ENCODE measurements at regions not wholly inside any gene's neighbourhood (a gene's known extent, or its start where the extent isn't known, plus 50 kb on each side); places are given as distances from the start of the nearest gene placed in this dataset.

GRCh38 chr20:12763406-12763805 is 245.4 kb upstream of the SPTLC3 start:
- Histone ChIP-seq H3K4me3 (ENCODE audit: low read depth in 1 of 2, low read length in 2 of 2) (no peak overlapping the region), H3K27ac (ENCODE audit: low read depth in 2 of 2, low read length in 1 of 2) (no peak overlapping the region), H3K27me3 (ENCODE audit: control insufficient read depth in 1 of 2, insufficient read depth in 2 of 2, low read length in 2 of 2) (no peaks in the 10 kb centered on the region), H3K9me3 (ENCODE audit: control insufficient read depth in 2 of 2, insufficient read depth in 1 of 2, low read depth in 1 of 2, low read length in 1 of 2) (peaks cover 0 to 2% of the 10 kb centered on the region in 2 donors), H3K4me1 (ENCODE audit: control insufficient read depth in 2 of 2, insufficient read depth in 2 of 2, low read length in 1 of 2) (no peaks in the 10 kb centered on the region), H3K36me3 (ENCODE audit: control insufficient read depth in 2 of 2, insufficient read depth in 2 of 2, low read length in 1 of 2) (no peaks in the 10 kb centered on the region)
- WGBS, 2 donors: 69 to 90% methylated on average over 1 of the region's 1 CpG

GRCh38 chr20:12764053-12764452 is 244.7 kb upstream of the SPTLC3 start:
- Histone ChIP-seq H3K36me3 (ENCODE audit: control insufficient read depth in 2 of 2, insufficient read depth in 2 of 2, low read length in 1 of 2) (no peaks in the 10 kb centered on the region), H3K27me3 (ENCODE audit: control insufficient read depth in 1 of 2, insufficient read depth in 2 of 2, low read length in 2 of 2) (no peaks in the 10 kb centered on the region), H3K4me3 (ENCODE audit: low read depth in 1 of 2, low read length in 2 of 2) (no peak overlapping the region), H3K4me1 (ENCODE audit: control insufficient read depth in 2 of 2, insufficient read depth in 2 of 2, low read length in 1 of 2) (no peaks in the 10 kb centered on the region), H3K27ac (ENCODE audit: low read depth in 2 of 2, low read length in 1 of 2) (no peak overlapping the region), H3K9me3 (ENCODE audit: control insufficient read depth in 2 of 2, insufficient read depth in 1 of 2, low read depth in 1 of 2, low read length in 1 of 2) (peaks cover 0 to 3% of the 10 kb centered on the region in 2 donors)
- 61 to 76% methylated on average over 5 of the region's 5 CpGs for WGBS, 2 donors

- no peaks in the 10 kb centered on the region for H3K4me1 ChIP-seq (ENCODE audit: control insufficient read depth in 2 of 2, insufficient read depth in 2 of 2, low read length in 1 of 2)
- H3K4me3 ChIP-seq (ENCODE audit: low read depth in 1 of 2, low read length in 2 of 2): no peak overlapping the region
- peaks cover 0 to 3% of the 10 kb centered on the region in 2 donors for H3K9me3 ChIP-seq (ENCODE audit: control insufficient read depth in 2 of 2, insufficient read depth in 1 of 2, low read depth in 1 of 2, low read length in 1 of 2)
- H3K36me3 ChIP-seq (ENCODE audit: control insufficient read depth in 2 of 2, insufficient read depth in 2 of 2, low read length in 1 of 2): no peaks in the 10 kb centered on the region
- WGBS, 2 donors: 0 to 37% methylated on average over 1 of the region's 1 CpG
- H3K27me3 ChIP-seq (ENCODE audit: control insufficient read depth in 1 of 2, insufficient read depth in 2 of 2, low read length in 2 of 2): no peaks in the 10 kb centered on the region
- no peak overlapping the region for H3K27ac ChIP-seq (ENCODE audit: low read depth in 2 of 2, low read length in 1 of 2)
These were observed 243.9 kb upstream of the SPTLC3 start for GRCh38 chr20:12764851-12765250.

GRCh38 chr20:12773936-12774335 is 234.8 kb upstream of the SPTLC3 start:
- Histone ChIP-seq H3K9me3 (ENCODE audit: control insufficient read depth in 2 of 2, insufficient read depth in 1 of 2, low read depth in 1 of 2, low read length in 1 of 2) (no peaks in the 10 kb centered on the region), H3K4me1 (ENCODE audit: control insufficient read depth in 2 of 2, insufficient read depth in 2 of 2, low read length in 1 of 2) (no peaks in the 10 kb centered on the region), H3K4me3 (ENCODE audit: low read depth in 1 of 2, low read length in 2 of 2) (no peak overlapping the region), H3K27me3 (ENCODE audit: control insufficient read depth in 1 of 2, insufficient read depth in 2 of 2, low read length in 2 of 2) (no peaks in the 10 kb centered on the region), H3K36me3 (ENCODE audit: control insufficient read depth in 2 of 2, insufficient read depth in 2 of 2, low read length in 1 of 2) (no peaks in the 10 kb centered on the region), H3K27ac (ENCODE audit: low read depth in 2 of 2, low read length in 1 of 2) (no peak overlapping the region)
- WGBS, 2 donors: 76 to 83% methylated on average over 2 of the region's 2 CpGs

GRCh38 chr20:12775041-12775440 is 233.7 kb upstream of the SPTLC3 start:
- H3K9me3 ChIP-seq (ENCODE audit: control insufficient read depth in 2 of 2, insufficient read depth in 1 of 2, low read depth in 1 of 2, low read length in 1 of 2): no peaks in the 10 kb centered on the region
- WGBS, 2 donors: 53 to 56% methylated on average over 5 of the region's 5 CpGs

GRCh38 chr20:12777016-12777415 is 231.8 kb upstream of the SPTLC3 start:
- WGBS, 2 donors: 92 to 95% methylated on average over 5 of the region's 5 CpGs
- no peaks in the 10 kb centered on the region for H3K36me3 ChIP-seq (ENCODE audit: control insufficient read depth in 2 of 2, insufficient read depth in 2 of 2, low read length in 1 of 2)
- no peaks in the 10 kb centered on the region for H3K9me3 ChIP-seq (ENCODE audit: control insufficient read depth in 2 of 2, insufficient read depth in 1 of 2, low read depth in 1 of 2, low read length in 1 of 2)
- H3K27ac ChIP-seq (ENCODE audit: low read depth in 2 of 2, low read length in 1 of 2): no peak overlapping the region
- H3K4me3 ChIP-seq (ENCODE audit: low read depth in 1 of 2, low read length in 2 of 2): no peak overlapping the region
- H3K27me3 ChIP-seq (ENCODE audit: control insufficient read depth in 1 of 2, insufficient read depth in 2 of 2, low read length in 2 of 2): no peaks in the 10 kb centered on the region
- no peaks in the 10 kb centered on the region for H3K4me1 ChIP-seq (ENCODE audit: control insufficient read depth in 2 of 2, insufficient read depth in 2 of 2, low read length in 1 of 2)

More at GRCh38 chr20:12775041-12775440, 233.7 kb upstream of the SPTLC3 start:
- no peaks in the 10 kb centered on the region for H3K4me1 ChIP-seq (ENCODE audit: control insufficient read depth in 2 of 2, insufficient read depth in 2 of 2, low read length in 1 of 2)
- no peaks in the 10 kb centered on the region for H3K36me3 ChIP-seq (ENCODE audit: control insufficient read depth in 2 of 2, insufficient read depth in 2 of 2, low read length in 1 of 2)
- H3K4me3 ChIP-seq (ENCODE audit: low read depth in 1 of 2, low read length in 2 of 2): no peak overlapping the region
- H3K27ac ChIP-seq (ENCODE audit: low read depth in 2 of 2, low read length in 1 of 2): no peak overlapping the region
- H3K27me3 ChIP-seq (ENCODE audit: control insufficient read depth in 1 of 2, insufficient read depth in 2 of 2, low read length in 2 of 2): no peaks in the 10 kb centered on the region

- Histone ChIP-seq H3K36me3 (ENCODE audit: control insufficient read depth in 2 of 2, insufficient read depth in 2 of 2, low read length in 1 of 2) (no peaks in the 10 kb centered on the region), H3K9me3 (ENCODE audit: control insufficient read depth in 2 of 2, insufficient read depth in 1 of 2, low read depth in 1 of 2, low read length in 1 of 2) (no peaks in the 10 kb centered on the region), H3K27me3 (ENCODE audit: control insufficient read depth in 1 of 2, insufficient read depth in 2 of 2, low read length in 2 of 2) (peaks cover 0 to 2% of the 10 kb centered on the region in 2 donors), H3K4me3 (ENCODE audit: low read depth in 1 of 2, low read length in 2 of 2) (no peak overlapping the region), H3K27ac (ENCODE audit: low read depth in 2 of 2, low read length in 1 of 2) (no peak overlapping the region), H3K4me1 (ENCODE audit: control insufficient read depth in 2 of 2, insufficient read depth in 2 of 2, low read length in 1 of 2) (no peaks in the 10 kb centered on the region)
- WGBS, 2 donors: 83 to 85% methylated on average over 5 of the region's 5 CpGs
These were observed 222.5 kb upstream of the SPTLC3 start for GRCh38 chr20:12786276-12786675.

- Histone ChIP-seq H3K9me3 (ENCODE audit: control insufficient read depth in 2 of 2, insufficient read depth in 1 of 2, low read depth in 1 of 2, low read length in 1 of 2) (no peaks in the 10 kb centered on the region), H3K36me3 (ENCODE audit: control insufficient read depth in 2 of 2, insufficient read depth in 2 of 2, low read length in 1 of 2) (no peaks in the 10 kb centered on the region), H3K27ac (ENCODE audit: low read depth in 2 of 2, low read length in 1 of 2) (no peak overlapping the region), H3K27me3 (ENCODE audit: control insufficient read depth in 1 of 2, insufficient read depth in 2 of 2, low read length in 2 of 2) (peaks cover 0 to 2% of the 10 kb centered on the region in 2 donors), H3K4me3 (ENCODE audit: low read depth in 1 of 2, low read length in 2 of 2) (no peak overlapping the region), H3K4me1 (ENCODE audit: control insufficient read depth in 2 of 2, insufficient read depth in 2 of 2, low read length in 1 of 2) (no peaks in the 10 kb centered on the region)
- WGBS, 2 donors: 65 to 72% methylated on average over 8 of the region's 8 CpGs
These were observed 220.0 kb upstream of the SPTLC3 start for GRCh38 chr20:12788632-12789299.

GRCh38 chr20:12790859-12791258 is 217.9 kb upstream of the SPTLC3 start:
- Histone ChIP-seq H3K4me1 (ENCODE audit: control insufficient read depth in 2 of 2, insufficient read depth in 2 of 2, low read length in 1 of 2) (no peaks in the 10 kb centered on the region), H3K4me3 (ENCODE audit: low read depth in 1 of 2, low read length in 2 of 2) (no peak overlapping the region), H3K9me3 (ENCODE audit: control insufficient read depth in 2 of 2, insufficient read depth in 1 of 2, low read depth in 1 of 2, low read length in 1 of 2) (no peaks in the 10 kb centered on the region), H3K27me3 (ENCODE audit: control insufficient read depth in 1 of 2, insufficient read depth in 2 of 2, low read length in 2 of 2) (peaks cover 0 to 2% of the 10 kb centered on the region in 2 donors), H3K27ac (ENCODE audit: low read depth in 2 of 2, low read length in 1 of 2) (no peak overlapping the region), H3K36me3 (ENCODE audit: control insufficient read depth in 2 of 2, insufficient read depth in 2 of 2, low read length in 1 of 2) (no peaks in the 10 kb centered on the region)
- WGBS, 2 donors: 70 to 78% methylated on average over 1 of the region's 1 CpG

GRCh38 chr20:12798286-12798685 is 210.5 kb upstream of the SPTLC3 start:
- H3K9me3 ChIP-seq (ENCODE audit: control insufficient read depth in 2 of 2, insufficient read depth in 1 of 2, low read depth in 1 of 2, low read length in 1 of 2): no peaks in the 10 kb centered on the region
- H3K4me1 ChIP-seq (ENCODE audit: control insufficient read depth in 2 of 2, insufficient read depth in 2 of 2, low read length in 1 of 2): no peaks in the 10 kb centered on the region
- no peaks in the 10 kb centered on the region for H3K27me3 ChIP-seq (ENCODE audit: control insufficient read depth in 1 of 2, insufficient read depth in 2 of 2, low read length in 2 of 2)
- H3K27ac ChIP-seq (ENCODE audit: low read depth in 2 of 2, low read length in 1 of 2): no peak overlapping the region
- no peaks in the 10 kb centered on the region for H3K36me3 ChIP-seq (ENCODE audit: control insufficient read depth in 2 of 2, insufficient read depth in 2 of 2, low read length in 1 of 2)
- WGBS, 2 donors: 55 to 57% methylated on average over 4 of the region's 4 CpGs
- no peak overlapping the region for H3K4me3 ChIP-seq (ENCODE audit: low read depth in 1 of 2, low read length in 2 of 2)

Data from esophagus (tissue), 2 donors.